B cell (primary cell): ENCODE measurements at regions not wholly inside any gene's neighbourhood (a gene's known extent, or its start where the extent isn't known, plus 50 kb on each side); places are given as distances from the start of the nearest gene placed in this dataset.

ENCODE experiments used
- ATAC-seq: fragments of 200-7000 bp; cut with Tn5 transposase; one replicate; pipeline ENCODE4 v1.10.0; 2021; ENCODE audit warnings: low read depth, mild to moderate bottlenecking, moderate number of reproducible peaks, moderate library complexity
- CTCF ChIA-PET: fragments of 350-600 bp; sonication (Branson Sonifier 250); formaldehyde crosslinking; loops from one replicate; lab custom pipeline; 2021; ENCODE audit warnings: antibody characterized with exemption, inconsistent platforms; lab: Charles Lee
- POLR2A ChIA-PET: fragments of 350-600 bp; sonication (Branson Sonifier 250); formaldehyde crosslinking; loops from one replicate; lab custom pipeline; 2021; ENCODE audit warnings: antibody characterized with exemption; lab: Charles Lee
- DNase-seq: peaks from one replicate; pipeline ENCODE4 v3.0.0; 2013
- H2AFZ ChIP-seq: 2 replicates; pipeline ENCODE4 v1.6.1; 2012; ENCODE audit warnings: mild to moderate bottlenecking, low read depth, low read length; ENCODE audit not compliant: insufficient read depth, poor library complexity, severe bottlenecking
- H3K27ac ChIP-seq, 2 donors: 1 replicate in 1 of 2; 2 replicates in 1 of 2; pipeline ENCODE4 v1.5.1; 2012 to 2013; ENCODE audit warnings: low read length in 2 of 2, mild to moderate bottlenecking in 2 of 2, moderate library complexity in 1 of 2
- H3K27me3 ChIP-seq, 4 experiments: fragments of 200-600 bp in 1 of 4; sonication (generic) in 1 of 4; replicated peaks in 1 of 4; 1 replicate in 2 of 4; 2 replicates in 2 of 4; pipeline versions ENCODE4 v1.6.1 to v1.7.0; 2013 to 2016; ENCODE audit warnings: low read length in 3 of 4, mild to moderate bottlenecking in 2 of 4, mixed read lengths in 1 of 4, moderate library complexity in 1 of 4; ENCODE audit not compliant: insufficient read depth in 4 of 4, control insufficient read depth in 3 of 4; ENCODE audit errors: control extremely low read depth in 1 of 4
- H3K36me3 ChIP-seq, 2 experiments: replicated peaks in 1 of 2; 1 replicate in 1 of 2; 2 replicates in 1 of 2; pipeline versions ENCODE4 v1.6.1 to v1.7.1; 2013; ENCODE audit warnings: low read length in 1 of 2; ENCODE audit not compliant: insufficient read depth in 2 of 2, control insufficient read depth in 1 of 2; ENCODE audit errors: control extremely low read depth in 1 of 2, extremely low read depth in 1 of 2
- H3K4me1 ChIP-seq, 2 donors: fragments of 200-600 bp in 1 of 2; sonication (generic) in 1 of 2; 1 replicate in 1 of 2; 2 replicates in 1 of 2; pipeline versions ENCODE4 v1.5.1 to v1.6.1; 2013 to 2017; ENCODE audit warnings: low read length in 2 of 2; ENCODE audit not compliant: control insufficient read depth in 2 of 2, insufficient read depth in 2 of 2
- H3K4me2 ChIP-seq: replicated peaks from 2 replicates; pipeline ENCODE3; 2012; ENCODE audit warnings: mild to moderate bottlenecking, low read depth, low read length; ENCODE audit not compliant: poor library complexity, severe bottlenecking
- H3K4me3 ChIP-seq, 5 experiments: fragments of 200-600 bp in 1 of 5; sonication (generic) in 1 of 5; 1 replicate in 3 of 5; 2 replicates in 2 of 5; pipeline versions ENCODE4 v1.5.1 to v1.7.0; 2011 to 2016; ENCODE audit warnings: low read length in 4 of 5, mild to moderate bottlenecking in 4 of 5, low read depth in 2 of 5, control low read depth in 1 of 5, moderate library complexity in 1 of 5; ENCODE audit not compliant: insufficient read depth in 1 of 5; ENCODE audit errors: control extremely low read depth in 1 of 5, extremely low read depth in 1 of 5
- H3K79me2 ChIP-seq: fragments of 200-600 bp; sonication (generic); one replicate; pipeline ENCODE4 v1.6.0; 2016; ENCODE audit warnings: low read length; ENCODE audit not compliant: control insufficient read depth, insufficient read depth
- H3K9ac ChIP-seq: fragments of 200-600 bp; sonication (generic); 2 replicates; pipeline ENCODE4 v1.6.1; 2017; ENCODE audit warnings: mild to moderate bottlenecking, low read length, moderate library complexity
- H3K9me3 ChIP-seq, 3 donors: one replicate each; pipeline versions ENCODE4 v1.6.1 to v1.7.1; 2013; ENCODE audit warnings: low read length in 2 of 3; ENCODE audit not compliant: control insufficient read depth in 2 of 3, insufficient read depth in 1 of 3; ENCODE audit errors: control extremely low read depth in 1 of 3
- H4K20me1 ChIP-seq: 2 replicates; pipeline ENCODE4 v1.6.0; 2012; ENCODE audit warnings: mild to moderate bottlenecking, low read length; ENCODE audit not compliant: insufficient read depth, control insufficient read depth, poor library complexity, severe bottlenecking
- H3K27ac Mint-ChIP-seq: one replicate; pipeline ENCODE4 v1.8.0; 2021; ENCODE audit warnings: mixed read lengths
- H3K27me3 Mint-ChIP-seq: one replicate; pipeline ENCODE4 v1.8.0; 2021; ENCODE audit warnings: mixed read lengths
- H3K4me1 Mint-ChIP-seq: one replicate; pipeline ENCODE4 v1.8.0; 2021; ENCODE audit warnings: mixed read lengths
- H3K4me3 Mint-ChIP-seq: one replicate; pipeline ENCODE4 v1.8.0; 2021; ENCODE audit warnings: mixed read lengths
- H3K9me3 Mint-ChIP-seq: one replicate; pipeline ENCODE4 v1.8.0; 2022; ENCODE audit warnings: mixed read lengths; ENCODE audit not compliant: insufficient read depth
- EZH2 ChIP-seq: IDR thresholded peaks from 2 replicates; pipeline ENCODE4 v1.6.1; 2012; ENCODE audit warnings: borderline replicate concordance, low read depth, mild to moderate bottlenecking, moderate library complexity, low read length; ENCODE audit not compliant: insufficient read depth, poor library complexity, severe bottlenecking
- whole genome bisulfite sequencing: methylation state at CpG from one replicate; pipeline ENCODE4 v1.1.5; 2013; ENCODE audit warnings: missing lambda C conversion rate; ENCODE audit not compliant: insufficient coverage; 5-methylcytosine and 5-hydroxymethylcytosine counted together
- intact Hi-C: fragments of 100-400 bp; cut with micrococcal nuclease; formaldehyde crosslinking; loops from one replicate; pipeline ENCODE4 v1.10.0; 2022
- TF ChIP-seq, protein P1 (sequence below): fragments of 200-600 bp; IDR thresholded peaks from one replicate; pipeline ENCODE4 v1.8.0; 2022; ENCODE audit warnings: antibody characterized with exemption, mild to moderate bottlenecking

DNA sequence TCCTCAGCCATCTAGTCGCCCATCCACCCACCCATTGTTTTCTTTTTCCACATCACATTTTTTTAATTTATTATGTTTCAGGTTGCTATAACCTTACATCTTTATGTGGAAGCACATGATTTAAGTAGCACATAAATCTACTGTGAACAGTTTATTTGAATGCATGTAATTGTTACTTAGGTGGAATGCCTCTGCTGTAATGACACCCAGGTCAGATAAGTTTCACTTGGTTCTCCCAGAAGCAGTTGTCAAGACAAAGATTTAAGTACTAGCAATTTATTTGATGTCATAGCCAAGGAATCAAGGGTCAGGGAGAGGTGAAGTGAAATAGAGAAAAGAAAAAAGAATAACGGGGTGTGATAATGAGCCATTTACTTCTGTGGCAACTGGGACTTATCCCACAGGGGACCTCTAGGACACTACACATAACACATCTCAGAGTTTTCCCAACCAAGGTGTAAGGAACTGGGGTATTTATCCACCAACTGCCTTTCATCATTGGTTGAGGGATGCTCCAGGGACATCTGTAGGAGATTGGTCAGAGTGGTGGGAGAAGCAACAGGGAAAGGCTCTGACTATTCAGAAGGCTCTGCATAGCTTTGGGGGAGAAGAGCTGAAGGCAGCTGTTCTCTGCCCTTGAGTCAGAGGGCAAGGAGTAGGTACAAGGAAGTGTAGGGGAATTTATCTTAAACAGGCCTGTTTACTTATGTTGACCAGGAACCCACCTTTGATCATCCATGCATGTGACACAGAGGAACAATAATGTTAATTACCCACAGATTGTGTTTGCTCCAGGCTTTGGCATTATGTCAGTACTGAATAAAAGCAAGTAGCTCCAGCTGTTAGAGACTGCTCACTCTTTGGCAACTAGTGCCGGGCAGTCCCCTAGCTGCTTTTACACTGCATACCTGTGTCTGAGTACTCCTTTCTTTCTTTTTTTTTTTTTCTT, 94.8 kb downstream of the CD200R1L start:
- Histone ChIP-seq H3K27ac (no peak overlapping the region), H3K4me3 (no peak overlapping the region), H4K20me1 (no peaks in the 10 kb centered on the region), H2AFZ (no peak overlapping the region), H3K36me3 (no peaks in the 10 kb centered on the region), H3K27me3 (no peaks in the 10 kb centered on the region), H3K9me3 (peaks cover 0 to 14% (median 5%) of the 10 kb centered on the region in 3 donors), H3K79me2 (no peaks in the 10 kb centered on the region), H3K4me1 (peaks cover 0 to 7% of the 10 kb centered on the region in 2 donors), H3K4me2 (no peak overlapping the region), H3K9ac (no peak overlapping the region)
- ChIA-PET POLR2A (no interaction called here), CTCF (interaction anchor here (1.2 to 5.1 kb wide), 3 partner anchors 17 to 227 kb away, joined by 4 to 27 read pairs (median 11); no protein-coding TSS in a partner anchor)
- DNase-seq (no peak), ATAC-seq (no peak)
- no peaks in the 10 kb centered on the region for H3K27me3 Mint-ChIP-seq
- H3K9me3 Mint-ChIP-seq: no peaks in the 10 kb centered on the region
- no peak overlapping the region for H3K4me3 Mint-ChIP-seq
- no peak for TF ChIP-seq EZH2
- TF ChIP-seq, protein P1, sequence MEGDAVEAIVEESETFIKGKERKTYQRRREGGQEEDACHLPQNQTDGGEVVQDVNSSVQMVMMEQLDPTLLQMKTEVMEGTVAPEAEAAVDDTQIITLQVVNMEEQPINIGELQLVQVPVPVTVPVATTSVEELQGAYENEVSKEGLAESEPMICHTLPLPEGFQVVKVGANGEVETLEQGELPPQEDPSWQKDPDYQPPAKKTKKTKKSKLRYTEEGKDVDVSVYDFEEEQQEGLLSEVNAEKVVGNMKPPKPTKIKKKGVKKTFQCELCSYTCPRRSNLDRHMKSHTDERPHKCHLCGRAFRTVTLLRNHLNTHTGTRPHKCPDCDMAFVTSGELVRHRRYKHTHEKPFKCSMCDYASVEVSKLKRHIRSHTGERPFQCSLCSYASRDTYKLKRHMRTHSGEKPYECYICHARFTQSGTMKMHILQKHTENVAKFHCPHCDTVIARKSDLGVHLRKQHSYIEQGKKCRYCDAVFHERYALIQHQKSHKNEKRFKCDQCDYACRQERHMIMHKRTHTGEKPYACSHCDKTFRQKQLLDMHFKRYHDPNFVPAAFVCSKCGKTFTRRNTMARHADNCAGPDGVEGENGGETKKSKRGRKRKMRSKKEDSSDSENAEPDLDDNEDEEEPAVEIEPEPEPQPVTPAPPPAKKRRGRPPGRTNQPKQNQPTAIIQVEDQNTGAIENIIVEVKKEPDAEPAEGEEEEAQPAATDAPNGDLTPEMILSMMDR: no peak
- intact Hi-C loops: no loop called here
- H3K27ac Mint-ChIP-seq: no peak overlapping the region
- peaks cover 8% of the 10 kb centered on the region for H3K4me1 Mint-ChIP-seq
- 100% methylated on average over 1 of the region's 3 CpGs for WGBS

DNA sequence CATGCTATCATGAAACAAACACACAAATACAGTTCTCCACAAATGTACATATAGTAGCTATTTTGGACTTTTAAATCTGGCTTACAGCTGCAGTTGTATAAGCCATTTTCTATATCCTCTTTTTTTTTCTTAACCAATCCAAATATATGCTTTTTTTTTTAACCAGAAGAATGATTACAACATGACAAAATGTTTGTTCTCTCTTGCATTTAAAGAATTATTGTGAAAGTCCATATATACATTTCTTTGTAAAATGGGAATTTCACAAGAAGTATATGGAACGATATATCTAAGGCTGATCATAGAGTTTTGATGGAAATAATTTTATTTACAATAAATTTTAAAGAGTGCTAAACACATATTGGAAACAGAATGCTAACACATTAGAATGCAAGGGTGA, 95.6 kb downstream of the CD200R1L start:
- Histone ChIP-seq H3K79me2 (no peaks in the 10 kb centered on the region), H3K4me1 (peaks cover 0 to 7% of the 10 kb centered on the region in 2 donors), H3K9me3 (peaks cover 0 to 6% (median 5%) of the 10 kb centered on the region in 3 donors), H4K20me1 (no peaks in the 10 kb centered on the region), H3K27ac (no peak overlapping the region), H2AFZ (no peak overlapping the region), H3K36me3 (no peaks in the 10 kb centered on the region), H3K4me3 (no peak overlapping the region), H3K27me3 (no peaks in the 10 kb centered on the region), H3K4me2 (no peak overlapping the region), H3K9ac (no peak overlapping the region)
- ChIA-PET POLR2A (no interaction called here), CTCF (interaction anchor here (2.4 to 5.1 kb wide), 2 partner anchors 16 to 228 kb away, joined by 11 to 27 read pairs; no protein-coding TSS in a partner anchor)
- no peak for ATAC-seq
- Mint-ChIP-seq H3K9me3 (no peaks in the 10 kb centered on the region), H3K27ac (no peak overlapping the region), H3K4me1 (peaks cover 12% of the 10 kb centered on the region), H3K4me3 (no peak overlapping the region), H3K27me3 (no peaks in the 10 kb centered on the region)
- WGBS: no CpG with 5 or more reads among the region's 1 CpG
- intact Hi-C loops: no loop called here
- no peak for DNase-seq
- TF ChIP-seq, protein P1: no peak
- TF ChIP-seq EZH2: no peak
